A172 (cell line): ENCODE measurements at regions not wholly inside any gene's neighbourhood (a gene's known extent, or its start where the extent isn't known, plus 50 kb on each side); places are given as distances from the start of the nearest gene placed in this dataset.
A peak's percentile ranks its signal among the peaks of the same experiment; 100 is the strongest.
"Not testable (repeated sequence)": the region's sequence is repeated elsewhere in the genome, so short reads cannot be mapped to it uniquely, and the experiment has no call there.

ENCODE experiments used
- DNase-seq: peaks from one replicate; pipeline ENCODE4 v3.0.0-alpha.2; 2015; ENCODE audit warnings: low spot score

- DNase-seq, result not testable (repeated sequence)
These were observed 68.8 kb upstream of the WIPI2 start for GRCh38 chr7:5121256-5121655.

GRCh38 chr7:5131238-5131637 is 58.8 kb upstream of the WIPI2 start:
- DNase-seq, result not testable (repeated sequence)

- DNase-seq, result no peak
These were observed 57.5 kb upstream of the WIPI2 start for GRCh38 chr7:5132539-5132938.

- DNase-seq, result peak; percentile 18
These were observed 50.0 kb upstream of the WIPI2 start for GRCh38 chr7:5139998-5140397.
